ENCODE measurements at regions not wholly inside any gene's neighbourhood (a gene's known extent, or its start where the extent isn't known, plus 50 kb on each side); places are given as distances from the start of the nearest gene placed in this dataset.

GRCh38 chr13:86185636-86186035 lies 386.4 kb upstream of the SLITRK6 start:
- TF ChIP-seq CTCF (IDR thresholded peaks at IDR 0.05) (no peak), EP300 (IDR thresholded peaks at IDR 0.05) (no peak), POLR2AphosphoS5 (IDR thresholded peaks at IDR 0.05) (no peak)

Measured in gastroesophageal sphincter (tissue), 3 donors.